ENCODE measurements at regions not wholly inside any gene's neighbourhood (a gene's known extent, or its start where the extent isn't known, plus 50 kb on each side); places are given as distances from the start of the nearest gene placed in this dataset.
"Not testable (repeated sequence)": the region's sequence is repeated elsewhere in the genome, so short reads cannot be mapped to it uniquely, and the experiment has no call there.

DNA sequence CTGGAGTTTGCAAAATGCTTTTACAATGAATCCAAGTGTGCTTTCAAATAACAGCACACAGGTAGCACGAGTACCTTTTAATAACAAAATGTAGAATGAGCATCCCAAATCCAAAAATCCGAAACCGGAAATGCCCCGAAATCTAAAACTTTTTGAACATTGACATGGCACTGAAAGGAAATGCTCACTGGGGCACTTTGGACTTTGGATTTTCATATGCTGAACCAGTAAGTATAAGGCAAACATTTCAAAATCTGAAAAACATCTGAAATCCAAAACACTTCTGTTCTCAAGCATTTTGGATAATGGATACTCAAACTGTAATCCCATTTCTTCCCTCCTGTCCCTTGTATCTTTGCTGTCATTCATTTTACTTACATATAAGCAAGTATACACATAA, 50.1 kb downstream of the GCNT4 start:
- DNase-seq, result no peak

DNA sequence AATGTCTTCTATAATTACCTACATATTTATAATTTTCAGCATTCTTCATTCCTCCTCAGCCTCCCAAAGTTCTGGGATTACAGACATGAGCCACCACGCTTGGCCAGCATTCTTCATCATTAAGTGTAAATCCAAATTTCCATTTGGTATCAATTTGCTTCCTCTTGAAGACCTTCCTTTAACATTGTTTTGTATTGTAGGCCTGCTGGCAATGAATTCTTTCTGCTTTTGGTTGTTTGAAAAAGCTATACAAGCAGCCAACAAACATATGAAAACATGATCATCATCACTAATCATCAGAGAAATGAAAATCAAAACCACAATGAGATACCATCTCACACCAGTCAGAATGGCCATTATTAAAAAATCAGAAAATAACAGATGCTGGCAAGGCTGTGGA, 56.4 kb downstream of the GCNT4 start:
- DNase-seq, result no peak

DNA sequence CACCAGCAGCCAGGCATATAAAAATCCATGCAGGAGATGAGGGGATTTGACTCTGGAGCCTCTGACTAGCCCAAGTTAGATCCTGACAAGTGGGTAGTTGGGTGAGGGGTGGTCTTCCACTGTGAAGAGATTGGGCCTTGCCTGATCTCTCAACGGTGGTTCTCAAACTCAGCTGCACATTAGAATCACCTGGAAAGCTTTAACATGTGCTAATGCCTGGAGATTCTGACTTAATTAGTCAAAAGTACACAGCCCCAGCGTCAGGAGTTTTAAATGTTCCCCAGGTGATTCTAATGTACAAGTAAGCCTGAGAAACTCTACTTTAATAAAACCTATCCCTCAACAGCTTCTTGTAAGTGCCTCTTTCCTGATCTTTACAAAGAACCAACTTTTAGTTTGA, 57.5 kb downstream of the GCNT4 start:
- no peak for DNase-seq

DNA sequence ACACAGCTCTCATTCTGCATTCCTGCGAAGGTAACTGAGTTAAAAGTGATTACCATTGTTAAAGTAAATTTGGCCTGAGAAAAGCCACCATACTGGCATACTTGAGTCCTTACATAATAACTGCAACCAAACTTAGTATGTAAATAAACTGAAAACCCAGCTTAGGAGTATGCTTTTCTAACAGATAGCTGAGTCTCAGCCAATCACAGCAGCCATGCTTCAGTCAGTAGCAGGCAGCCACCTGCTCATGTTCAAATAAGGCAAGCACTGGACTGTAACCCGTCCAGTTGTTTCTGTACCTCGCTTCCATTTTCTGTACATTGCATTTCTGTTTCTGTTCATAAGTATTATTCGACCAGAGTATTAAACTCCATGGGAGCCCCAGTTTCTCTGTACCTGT, 58.6 kb downstream of the GCNT4 start:
- no peak for DNase-seq

DNA sequence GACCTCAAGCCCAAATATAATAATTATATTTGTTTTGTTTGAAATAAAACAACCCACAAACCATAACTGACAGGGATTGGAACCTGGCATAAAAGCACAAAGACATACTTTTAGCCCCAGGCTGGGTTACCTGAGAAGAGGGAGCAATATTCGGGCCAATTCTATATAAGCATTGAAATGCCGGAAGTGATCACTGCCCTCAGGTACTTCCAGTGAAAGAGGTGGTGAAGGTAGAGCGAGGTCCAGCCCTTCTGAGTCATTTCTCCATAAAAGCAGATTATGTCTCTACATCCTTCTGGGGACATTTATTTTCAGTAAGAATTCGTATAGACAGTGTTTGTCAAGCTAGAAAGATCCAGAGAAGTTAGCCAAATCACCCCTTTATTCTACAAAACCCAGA, 59.6 kb downstream of the GCNT4 start:
- no peak for DNase-seq

DNA sequence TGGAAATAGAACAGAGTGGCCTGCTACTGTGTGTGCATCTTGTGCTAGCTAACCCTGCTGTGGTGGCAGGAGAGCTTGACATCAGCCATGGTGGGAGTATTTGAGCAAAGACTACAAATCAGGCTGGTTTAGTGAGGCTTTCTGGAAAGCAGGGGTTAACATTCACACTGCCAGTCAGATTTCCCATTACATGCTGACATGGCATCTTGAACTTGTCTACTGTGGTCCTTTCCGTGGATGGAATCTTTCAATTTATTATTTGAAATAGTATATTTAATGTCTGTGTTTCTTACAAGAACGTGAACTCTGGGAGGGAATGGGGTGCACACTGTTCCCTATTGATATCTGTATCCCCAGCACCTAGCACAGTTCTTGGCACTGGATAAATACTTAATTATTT, 60.8 kb downstream of the GCNT4 start:
- no peak for DNase-seq

DNA sequence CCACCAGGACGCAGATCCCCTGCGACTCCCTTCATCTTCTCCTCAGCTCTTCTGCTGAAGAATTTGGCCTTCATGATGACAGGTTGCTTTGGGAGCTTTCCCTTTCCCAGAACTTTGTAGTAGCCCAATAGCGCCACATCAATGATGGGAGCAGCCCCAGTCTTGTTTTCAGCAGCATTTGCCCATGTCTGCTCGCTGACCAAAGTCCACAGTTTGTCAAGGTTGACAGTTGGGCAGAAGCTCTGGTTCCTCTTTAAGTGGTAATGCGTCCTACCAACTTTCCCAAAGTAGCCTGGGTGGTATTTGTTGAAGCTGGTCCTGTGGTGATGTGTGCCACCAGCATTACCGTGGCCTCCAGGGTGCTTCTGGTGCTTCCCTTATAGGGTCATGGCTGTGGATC, 62.2 kb downstream of the GCNT4 start:
- no peak for DNase-seq

DNA sequence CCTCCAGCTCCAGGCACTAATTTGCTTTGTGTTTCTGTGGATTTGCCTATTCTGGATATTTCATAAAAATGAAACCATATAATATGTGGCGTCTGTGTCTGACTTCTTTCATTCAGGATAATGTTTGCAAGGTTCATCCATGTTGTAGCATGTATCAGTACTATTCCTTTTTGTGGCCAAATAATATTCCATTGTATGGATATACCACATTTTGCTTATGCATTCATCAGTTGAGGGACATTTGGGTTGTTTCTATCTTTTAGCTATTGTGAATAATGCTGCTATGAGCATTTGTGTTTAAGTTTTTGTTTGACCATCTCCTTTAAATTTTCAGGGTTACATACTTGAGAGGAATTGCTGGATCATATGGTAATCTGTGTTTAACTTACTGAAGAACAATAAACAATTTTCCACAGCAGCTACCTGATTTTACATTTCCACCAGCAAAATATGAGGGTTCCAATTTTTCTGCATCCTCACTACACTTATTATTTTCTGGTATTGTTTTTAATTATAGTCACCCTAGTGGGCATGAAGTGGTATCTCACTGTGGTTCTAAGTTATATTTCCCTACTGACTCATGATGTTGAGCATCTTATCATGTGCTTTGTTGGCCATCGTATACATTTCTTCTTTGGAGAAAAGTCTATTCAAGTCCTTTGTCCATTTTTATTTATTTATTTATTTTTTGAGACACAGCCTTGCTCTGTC, 63.9 kb downstream of the GCNT4 start:
- no peak for DNase-seq

DNA sequence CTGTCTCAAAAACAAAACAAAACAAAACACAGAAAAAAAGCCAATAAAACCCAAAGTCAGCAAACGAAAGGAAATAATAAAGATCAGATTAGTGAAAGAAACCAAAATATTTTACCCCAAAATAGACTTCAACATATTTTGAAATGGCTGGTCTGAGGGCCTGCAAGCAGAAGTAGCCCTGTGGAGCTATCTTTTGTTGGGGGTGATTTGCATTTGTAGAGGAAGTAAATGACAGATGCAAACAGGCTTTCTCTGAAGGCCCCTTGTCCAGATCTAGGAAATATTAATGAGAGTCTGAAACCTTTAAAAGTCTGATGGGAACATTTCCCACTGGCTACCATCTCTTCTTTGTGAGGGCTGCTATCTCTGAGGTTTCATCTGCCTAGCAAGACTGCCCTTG, 74.0 kb downstream of the GCNT4 start:
- peak; percentile 13 to 20 for DNase-seq

DNA sequence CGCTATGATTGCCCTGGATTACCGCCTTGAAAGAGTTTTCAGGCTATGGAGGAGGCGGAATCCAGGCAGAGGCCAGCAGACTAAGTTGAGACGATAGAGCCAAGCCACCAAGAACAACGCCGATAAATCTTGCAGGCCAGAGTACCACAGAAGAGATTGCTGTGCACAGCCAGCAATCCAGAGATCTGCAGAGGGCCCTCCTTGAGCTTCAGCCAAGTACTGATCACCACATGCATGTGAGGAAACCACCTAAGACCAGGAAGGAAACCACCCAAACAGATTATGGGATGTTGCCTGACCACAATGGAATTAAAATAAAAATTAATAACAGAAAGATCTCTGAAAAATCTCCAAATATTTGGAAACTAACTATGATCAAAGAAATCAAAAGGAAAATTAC, 74.9 kb downstream of the GCNT4 start:
- no peak for DNase-seq

DNA sequence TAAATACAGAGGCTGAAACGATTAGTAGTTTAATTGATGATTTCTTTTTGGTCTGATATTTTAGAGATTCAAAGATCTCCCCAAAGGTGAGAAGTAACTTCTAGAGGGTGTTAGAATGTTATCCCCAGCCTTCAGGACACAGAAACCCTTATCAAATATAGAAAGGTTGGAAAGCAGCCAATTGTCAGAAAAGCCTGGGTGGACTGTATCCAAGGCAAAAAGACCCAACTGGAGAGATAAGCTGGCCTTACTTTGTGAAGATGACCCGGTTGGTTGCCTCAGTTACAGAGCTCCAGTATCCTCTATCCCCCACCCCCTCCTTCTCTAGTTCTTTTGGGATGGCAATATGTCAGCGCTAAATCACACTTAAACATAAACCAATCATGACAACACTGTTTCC, 75.7 kb downstream of the GCNT4 start:
- no peak for DNase-seq

DNA sequence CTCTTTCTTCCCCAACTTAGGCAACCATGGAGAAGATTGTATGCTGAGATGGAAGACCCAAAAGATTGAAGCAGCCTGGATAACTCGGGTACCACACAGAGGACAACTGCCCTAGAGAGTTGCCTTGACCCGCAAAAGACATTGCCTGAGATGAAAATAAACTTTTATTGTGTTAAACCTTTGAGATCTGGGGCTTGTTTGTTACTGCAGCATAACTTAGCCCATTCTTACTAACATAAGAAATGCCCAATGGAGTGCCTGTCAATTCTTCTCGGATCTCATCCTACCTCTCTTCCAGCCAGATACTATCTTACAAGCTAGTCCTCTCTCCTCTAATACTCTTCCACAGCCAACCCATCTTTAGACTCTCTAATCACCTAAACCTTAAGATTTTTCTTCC, 76.8 kb downstream of the GCNT4 start:
- DNase-seq, result no peak

DNA sequence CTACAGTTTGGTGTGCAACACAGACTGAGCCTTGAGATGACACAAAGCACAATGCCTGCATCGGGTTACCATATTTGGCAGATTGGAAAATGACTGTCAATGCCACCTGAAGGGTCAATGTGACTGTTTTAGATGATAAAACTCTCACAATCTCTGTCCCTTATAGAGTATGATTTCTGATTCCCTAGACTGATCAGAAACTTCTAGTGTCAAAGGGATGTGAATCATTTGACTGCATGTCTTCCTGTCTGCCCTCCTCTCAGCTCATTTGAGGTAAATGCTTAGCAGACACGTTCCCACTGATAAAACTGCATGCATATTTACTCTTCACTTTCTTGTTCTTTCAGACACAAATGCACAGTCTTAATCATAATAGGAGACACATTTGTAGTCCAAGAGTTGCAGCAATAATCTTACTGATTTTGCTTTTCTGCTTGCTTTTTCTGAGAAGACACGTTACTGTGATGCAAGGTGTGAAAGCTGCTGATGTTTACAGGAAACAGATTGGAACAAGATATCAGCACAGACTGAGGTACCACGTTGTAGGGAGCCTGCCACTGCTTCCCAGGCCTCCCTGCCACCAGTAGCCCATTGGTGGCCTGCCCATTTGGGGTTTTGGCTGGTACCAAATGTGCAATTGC, 77.8 kb downstream of the GCNT4 start:
- no peak for DNase-seq

DNA sequence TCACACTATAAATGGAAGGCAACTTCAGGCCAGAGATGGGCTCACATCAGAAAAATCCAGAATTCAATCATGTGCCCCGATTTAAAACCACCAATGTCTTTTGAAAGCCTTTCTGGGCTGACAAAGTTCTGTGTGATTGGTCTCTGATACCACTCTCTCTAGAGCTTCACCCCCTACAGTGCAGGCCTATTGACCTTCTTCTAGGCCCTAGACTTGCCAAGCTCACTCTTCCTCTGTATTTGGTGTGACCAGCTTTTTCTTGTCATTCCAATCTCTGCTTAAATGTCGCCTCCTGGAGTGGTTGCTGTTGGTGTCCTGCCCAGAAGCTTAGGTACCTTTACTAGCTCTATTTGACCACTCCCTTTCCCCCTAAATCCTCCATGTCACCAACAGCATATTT, 78.7 kb downstream of the GCNT4 start:
- DNase-seq, result no peak

DNA sequence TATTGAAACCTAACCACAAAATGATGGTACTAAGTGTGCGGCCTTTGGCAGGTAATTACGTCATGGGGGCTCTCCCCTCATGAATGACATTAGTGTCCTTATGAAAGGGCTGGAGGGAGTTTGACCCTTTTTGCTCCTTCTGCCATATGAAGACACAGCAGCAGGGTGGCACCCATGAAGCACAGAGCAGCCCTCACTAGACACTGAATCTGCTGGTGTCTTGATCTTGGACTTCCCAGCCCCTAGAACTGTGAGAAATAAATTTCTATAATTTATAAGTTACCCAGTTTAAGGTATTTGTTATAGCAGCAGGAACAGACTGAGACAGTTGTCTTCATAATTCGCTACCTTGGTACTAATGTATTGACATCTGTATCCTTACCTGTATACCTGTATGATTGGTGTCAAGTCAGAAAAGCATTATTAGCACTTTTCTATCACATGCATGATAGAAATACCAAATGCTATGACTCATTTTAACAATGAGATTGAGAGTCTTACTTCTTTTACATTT, 80.4 kb downstream of the GCNT4 start:
- no peak for DNase-seq

DNA sequence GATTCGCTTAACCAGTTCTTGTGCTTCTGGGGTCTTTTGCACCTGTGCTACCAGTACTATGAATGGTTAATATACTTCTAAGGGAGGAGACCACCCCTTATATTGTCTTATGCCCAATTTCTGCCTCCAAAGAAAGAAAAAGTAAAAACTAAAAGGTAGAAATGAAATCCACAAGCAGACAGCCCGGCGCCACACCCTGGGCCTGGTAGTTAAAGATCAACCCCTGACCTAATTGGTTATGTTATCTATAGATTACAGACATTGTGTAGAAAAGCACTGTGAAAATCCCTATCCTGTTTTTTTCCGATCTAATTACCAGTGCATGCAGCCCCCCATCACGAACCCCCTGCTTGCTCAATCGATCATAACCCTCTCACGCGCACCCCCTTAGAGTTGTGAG, 81.5 kb downstream of the GCNT4 start:
- not testable (repeated sequence) for DNase-seq

DNA sequence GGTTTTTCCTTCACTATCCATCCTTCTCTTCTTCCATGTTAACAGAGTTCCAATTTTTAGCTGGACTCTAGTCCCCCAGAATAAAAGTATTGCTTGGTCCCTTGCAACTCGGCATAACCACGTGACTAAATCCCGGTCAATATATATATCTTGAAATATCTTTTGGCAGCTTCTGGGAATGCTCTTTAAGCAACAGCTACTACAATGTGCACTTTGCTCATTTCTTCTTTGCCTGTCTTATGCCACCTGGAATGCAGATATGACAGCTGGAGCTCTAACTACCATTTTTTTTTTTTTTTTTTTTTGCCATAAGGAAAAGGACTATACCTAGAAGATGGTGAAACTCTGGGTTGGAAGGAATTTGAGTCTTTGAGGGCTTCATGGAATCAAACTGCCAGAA, 82.6 kb downstream of the GCNT4 start:
- no peak for DNase-seq

DNA sequence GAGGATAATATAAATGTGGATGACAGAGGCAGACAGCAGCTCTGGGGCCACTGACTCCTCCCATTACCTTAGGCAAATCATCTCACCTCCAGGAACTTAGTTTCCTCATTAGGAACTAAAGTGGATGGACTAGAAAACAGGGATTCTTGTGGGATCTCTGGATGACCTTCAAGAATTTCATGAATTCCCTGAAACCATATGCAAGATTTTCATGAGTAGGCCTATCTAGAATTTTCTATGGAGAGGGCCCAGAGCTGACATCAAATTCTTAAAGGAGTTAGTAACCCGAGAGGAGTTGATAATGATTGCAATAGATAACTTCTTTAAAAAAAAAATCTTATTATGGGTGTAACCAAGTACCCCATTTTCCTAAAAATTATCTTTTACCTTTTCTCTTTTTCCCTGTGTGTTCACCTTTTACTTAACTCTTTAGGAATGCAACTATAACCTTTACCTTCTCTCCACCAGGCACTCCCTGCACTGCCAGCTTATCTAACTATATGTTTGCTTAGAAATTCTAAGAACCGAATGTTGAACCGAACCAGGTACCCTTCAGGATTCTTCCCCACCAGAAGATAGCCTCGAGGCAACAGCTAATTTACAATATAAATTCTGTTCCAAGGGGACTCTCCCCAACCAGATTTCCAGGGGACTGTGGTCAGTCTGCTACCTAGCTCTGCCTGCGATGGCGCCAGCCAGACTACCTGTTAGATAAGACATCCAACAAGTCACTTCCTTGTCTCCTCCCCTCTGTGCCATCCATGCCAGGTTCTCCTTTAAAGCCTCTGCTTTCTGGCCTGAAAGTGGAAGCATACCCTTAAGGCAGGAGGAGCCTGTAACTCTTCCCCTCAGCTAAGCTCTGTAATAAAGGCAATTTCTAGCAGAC, 86.0 kb downstream of the GCNT4 start:
- no peak for DNase-seq

DNA sequence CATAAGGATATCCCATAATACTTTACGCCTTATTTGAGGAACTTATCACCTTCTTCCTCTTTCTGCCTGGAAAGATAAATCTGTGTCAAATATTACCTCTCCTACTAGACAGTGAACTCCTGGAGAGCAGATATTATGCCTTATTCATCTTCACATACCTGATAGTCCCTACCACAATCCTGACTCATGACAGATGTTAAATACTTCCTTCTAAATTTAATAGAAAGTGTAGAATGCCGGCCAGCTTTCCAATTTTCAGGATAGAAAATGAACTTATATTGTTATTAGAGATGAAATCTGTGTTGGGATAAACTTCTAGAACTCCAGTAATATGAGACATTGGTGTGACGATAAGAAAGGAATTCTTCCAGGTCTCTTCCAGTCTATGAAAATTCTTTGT, 89.0 kb downstream of the GCNT4 start:
- no peak for DNase-seq

DNA sequence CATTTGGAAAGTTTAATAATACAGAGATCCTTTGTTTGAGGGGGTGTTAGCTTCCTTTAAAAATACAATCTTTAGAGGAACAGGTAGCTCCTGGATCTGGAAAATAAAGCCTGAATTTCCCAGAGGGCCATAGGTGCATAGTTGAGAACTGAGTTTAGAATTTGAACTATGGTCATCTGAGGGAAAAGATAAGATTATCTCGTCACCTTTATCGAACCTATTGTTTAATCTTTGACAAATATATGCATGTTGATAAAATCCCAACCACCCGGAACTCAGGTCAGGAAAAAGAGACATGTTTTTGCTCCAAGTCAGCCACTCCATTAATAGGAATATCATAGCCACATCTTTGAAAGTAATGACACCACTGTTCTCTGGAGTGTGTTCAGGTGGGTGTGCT, 91.7 kb upstream of the FAM169A start:
- no peak for DNase-seq

DNA sequence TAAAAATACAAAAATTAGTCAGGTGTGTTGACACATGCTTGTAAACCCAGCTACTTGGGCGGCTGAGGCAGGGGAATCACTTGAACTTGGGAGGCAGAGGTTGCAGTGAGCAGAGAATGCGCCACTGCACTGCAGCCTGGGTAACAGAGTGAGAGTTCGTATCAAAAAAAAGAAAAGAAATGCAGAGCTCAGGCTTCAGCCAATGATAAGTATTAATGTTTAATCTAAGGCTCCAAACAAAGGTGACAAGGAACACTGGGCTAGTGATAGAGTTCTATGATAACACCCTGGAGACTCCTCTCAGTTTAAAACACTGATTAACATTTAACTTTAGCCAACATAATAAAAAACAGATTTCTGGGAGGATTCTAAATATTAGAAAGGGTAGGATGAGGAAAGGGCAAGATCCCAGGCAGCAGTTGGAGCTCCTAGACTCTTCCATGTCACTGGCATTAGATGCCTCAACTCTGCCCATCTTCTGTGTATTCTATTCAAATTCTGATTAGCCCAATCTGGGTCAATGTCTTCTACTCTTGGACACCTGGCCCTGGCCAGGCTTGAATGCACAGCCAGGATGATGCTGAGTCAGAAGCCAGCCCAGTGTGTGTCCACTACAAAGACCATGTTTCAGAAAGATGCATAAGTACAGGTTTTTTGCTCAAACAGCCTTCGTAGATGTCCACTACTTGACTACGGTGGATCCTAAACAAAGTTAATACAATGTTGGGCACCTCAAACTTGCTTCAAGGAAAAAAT, 91.0 kb upstream of the FAM169A start:
- DNase-seq, result no peak

DNA sequence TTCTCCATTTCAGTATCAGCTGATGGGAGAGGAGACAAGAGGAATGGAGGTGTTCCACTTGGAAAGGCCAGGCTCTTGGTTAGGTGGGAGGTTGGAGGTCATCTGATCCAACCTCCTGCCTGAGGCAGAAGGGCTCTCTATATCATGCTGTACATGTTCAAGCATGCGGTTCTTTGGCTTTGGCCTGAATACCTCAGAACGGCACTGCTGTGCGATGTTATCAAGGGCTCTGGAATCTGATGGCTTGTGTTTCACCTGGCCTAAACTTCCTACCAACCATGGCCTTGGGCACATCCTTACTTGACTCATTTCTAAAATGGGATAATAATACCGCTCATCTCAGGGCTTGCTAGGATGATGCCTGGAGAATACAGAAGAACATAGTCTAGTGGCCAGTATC, 90.1 kb upstream of the FAM169A start:
- DNase-seq, result no peak

DNA sequence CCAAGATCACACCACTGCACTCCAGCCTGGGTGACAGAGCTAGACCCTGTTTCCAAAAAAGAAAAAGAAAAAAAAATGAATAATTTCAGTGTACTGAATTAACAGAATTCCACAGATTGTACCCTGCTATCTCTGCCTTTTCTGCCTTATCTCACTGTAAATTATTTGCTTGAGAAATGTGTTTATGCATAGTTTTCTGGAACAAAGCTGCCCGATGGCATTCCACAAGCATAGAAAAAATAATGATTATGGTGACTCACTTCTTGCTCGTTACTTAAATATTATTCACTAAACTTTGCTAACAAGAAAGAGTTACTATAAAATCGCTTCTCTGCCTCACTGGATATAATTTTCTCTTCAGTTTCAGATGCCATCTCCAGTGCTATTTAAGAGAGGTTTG, 88.7 kb upstream of the FAM169A start:
- no peak for DNase-seq
